ENCODE measurements at regions not wholly inside any gene's neighbourhood (a gene's known extent, or its start where the extent isn't known, plus 50 kb on each side); places are given as distances from the start of the nearest gene placed in this dataset.

DNA sequence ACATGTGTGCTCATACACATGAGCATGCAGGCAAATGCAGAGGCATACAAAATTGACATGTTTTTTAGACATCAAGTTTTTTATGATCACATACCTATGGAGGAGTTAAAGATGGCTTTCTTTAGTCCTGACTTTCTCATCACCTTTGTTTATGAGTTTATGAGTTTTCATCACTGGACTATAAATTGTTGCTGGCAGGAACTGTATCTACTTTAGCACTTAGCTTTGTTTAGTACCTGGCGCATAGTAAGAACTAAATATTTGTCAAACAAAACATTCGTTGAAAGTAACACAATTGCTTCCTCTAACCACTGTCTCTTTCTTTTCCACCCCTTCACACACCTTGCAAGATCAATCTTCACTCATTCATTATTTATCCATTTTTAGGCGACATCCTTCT is 182.6 kb downstream of the SUCNR1 start:
- DNase-seq: no peak

- DNase-seq: no peak
Observed at GRCh38 chr3:152056481-152056880, 183.0 kb downstream of the SUCNR1 start.

DNA sequence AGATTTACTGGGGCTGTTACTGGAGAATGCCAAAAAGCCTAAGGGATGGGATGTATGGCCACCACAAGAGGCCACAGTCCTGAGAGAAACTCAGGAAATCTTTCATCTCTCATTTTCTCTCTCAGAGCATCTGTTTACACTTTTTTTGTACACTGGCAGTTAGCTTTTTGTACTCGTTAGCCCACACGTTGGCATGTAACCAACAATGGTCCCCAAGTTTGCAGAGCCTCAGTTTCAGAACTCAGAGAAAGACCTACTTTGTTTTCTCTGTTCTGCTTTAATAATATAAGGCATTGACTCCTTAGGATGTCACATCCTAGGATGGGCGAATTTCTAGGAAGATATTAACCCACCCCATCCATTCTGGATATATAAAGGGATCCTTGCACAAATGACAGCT is 183.5 kb downstream of the SUCNR1 start:
- no peak for DNase-seq

- no peak for DNase-seq
Observed at GRCh38 chr3:152058856-152059255, 185.4 kb downstream of the SUCNR1 start.

GRCh38 chr3:152060701-152061100 is 187.3 kb downstream of the SUCNR1 start:
- no peak for DNase-seq

DNA sequence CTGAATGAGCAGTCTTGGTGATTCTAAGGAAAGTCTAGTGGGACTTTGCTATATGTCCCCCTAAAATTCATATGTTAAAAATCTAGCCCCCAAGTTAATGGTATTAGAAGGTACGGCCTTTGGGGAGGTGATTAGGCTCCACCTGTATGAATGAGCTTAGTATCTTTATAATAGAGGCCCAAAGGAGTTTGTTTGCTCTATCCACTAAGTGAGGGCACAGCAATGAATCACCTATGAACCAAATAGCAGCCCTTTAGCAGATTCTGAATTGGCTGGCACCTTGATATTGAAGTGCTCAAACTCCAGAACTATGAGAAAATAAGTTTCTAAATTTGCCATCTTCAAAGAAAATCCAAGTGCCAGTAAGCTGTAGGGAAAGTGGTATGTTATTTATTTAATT is 187.9 kb downstream of the SUCNR1 start:
- no peak for DNase-seq

GRCh38 chr3:152069871-152070270 is 196.4 kb downstream of the SUCNR1 start:
- no peak for DNase-seq

GRCh38 chr3:152071315-152071714 is 197.4 kb upstream of the MBNL1 start:
- DNase-seq: no peak

DNA sequence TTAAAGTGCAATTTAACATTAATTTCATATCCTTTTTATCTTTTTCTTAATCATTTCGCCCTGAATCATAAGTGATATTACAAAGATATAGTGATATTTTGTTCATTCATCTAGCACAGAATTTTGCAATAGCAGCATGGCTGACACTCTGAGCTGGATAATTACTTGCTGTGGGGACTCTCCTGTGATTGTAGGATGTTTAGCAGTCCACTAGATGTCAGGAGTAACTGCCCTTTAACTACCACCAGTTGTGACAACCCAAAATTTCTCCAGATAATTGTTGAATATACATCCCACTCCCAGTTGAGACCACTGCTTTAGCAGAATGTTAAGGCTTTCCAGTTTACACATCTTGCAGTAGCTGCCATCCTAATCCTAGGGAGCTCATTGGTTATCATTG is 196.8 kb upstream of the MBNL1 start:
- no peak for DNase-seq

DNA sequence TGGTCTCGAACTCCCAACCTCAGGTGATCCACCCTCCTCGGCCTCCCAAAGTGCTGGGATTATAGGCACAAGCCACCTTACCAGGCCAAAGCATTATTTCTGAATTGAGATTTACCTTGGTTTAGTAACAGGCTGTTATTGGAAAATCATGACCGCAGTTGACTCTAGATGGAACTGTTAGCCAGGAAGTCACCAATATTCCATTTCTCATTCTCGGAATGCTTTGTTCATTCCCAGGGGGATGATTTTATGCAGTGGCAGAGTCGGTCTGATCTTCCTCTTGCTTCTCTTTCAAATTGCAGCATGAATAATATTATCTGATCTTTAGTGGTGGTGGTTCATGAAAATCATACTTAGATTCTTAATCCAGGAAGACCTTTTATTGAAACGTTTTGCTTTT is 195.5 kb upstream of the MBNL1 start:
- no peak for DNase-seq

DNA sequence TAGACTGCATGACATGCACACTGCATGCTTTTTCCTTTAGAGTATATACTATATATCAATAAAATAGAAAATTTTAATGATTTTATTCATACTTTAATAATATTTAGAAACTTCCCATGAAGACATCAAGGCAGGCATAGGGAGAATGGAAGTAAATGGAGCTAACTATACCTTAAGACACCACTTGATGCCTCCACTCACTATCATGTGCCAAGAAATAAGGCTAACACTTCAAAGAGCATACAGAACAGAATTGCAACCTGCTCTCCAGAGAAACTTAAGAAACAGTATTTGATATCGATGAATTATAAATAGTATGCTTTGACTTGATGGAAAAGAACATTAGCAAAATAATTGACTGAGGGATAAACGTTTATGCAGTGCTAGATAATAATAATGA is 192.6 kb upstream of the MBNL1 start:
- DNase-seq: no peak

DNA sequence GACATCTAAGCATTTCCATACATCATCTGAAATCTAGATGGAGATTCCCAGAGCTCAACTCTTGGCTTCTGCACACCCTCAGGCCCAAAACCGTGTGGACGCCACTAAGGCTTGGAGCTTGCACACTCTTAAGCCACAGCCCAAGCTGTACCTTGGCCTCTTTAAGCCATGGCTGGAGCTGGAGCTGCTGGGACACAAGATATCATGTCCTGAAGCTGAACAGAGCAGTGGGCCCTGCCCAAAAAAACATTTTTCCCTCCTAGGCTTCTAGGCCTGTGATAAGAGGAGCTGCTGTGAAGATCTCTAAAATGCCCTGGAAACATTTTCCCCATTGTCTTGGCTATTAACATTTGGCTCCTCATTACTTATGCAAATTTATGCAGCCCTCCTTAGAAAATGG is 188.7 kb upstream of the MBNL1 start:
- no peak for DNase-seq

- DNase-seq: no peak
Observed at GRCh38 chr3:152083135-152083534, 185.6 kb upstream of the MBNL1 start.

DNA sequence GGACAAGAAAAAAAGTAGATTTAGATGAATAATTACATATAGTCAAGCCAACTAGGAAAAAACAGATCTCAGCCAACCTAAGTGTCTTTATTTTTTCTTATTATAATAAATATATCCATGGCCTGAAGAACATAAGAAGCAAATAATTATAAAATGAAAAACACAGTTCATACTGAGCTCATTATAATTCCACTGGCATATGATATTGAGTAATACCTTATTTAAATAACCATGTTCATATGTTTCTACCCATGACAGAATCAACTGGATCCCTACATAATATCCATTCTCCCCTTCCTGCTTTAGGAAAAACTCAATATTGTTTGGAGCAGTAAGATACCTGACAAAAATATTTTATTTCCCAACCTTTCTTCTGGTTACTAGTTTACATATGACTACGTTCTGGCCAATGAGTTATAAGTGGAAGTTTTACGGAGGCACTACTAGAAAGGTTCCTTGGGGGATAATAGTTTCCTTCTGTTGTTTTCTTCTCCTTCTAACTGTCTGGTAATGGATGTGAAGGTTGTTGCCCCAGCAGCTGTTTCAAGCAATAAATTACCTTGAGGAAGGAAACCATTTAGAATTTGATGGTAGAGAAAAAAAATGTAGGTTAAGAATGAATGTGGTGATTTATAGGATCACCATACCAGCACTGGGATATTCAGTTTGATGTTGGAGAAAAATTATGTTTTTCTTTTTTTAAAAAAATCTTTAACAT is 184.1 kb upstream of the MBNL1 start:
- DNase-seq: no peak

DNA sequence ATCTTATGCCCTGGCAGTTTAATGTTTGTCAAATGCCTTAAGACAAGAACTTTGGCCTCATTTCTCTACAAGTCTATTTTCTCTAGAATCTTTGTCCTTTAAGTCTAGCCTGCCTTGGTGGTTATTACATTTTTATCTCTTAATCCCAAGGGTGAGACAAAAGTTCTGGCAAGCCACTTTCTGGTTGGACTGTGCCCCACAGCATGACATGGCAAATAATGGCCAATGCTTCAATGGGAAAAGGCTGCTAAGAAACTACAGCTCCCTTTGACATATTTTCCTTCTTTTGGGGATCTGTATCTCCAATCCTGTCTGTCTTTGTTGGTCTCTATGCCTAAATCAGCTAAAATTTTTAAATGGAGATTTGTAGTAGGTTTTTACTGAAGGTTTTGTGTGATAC is 181.6 kb upstream of the MBNL1 start:
- no peak for DNase-seq

DNA sequence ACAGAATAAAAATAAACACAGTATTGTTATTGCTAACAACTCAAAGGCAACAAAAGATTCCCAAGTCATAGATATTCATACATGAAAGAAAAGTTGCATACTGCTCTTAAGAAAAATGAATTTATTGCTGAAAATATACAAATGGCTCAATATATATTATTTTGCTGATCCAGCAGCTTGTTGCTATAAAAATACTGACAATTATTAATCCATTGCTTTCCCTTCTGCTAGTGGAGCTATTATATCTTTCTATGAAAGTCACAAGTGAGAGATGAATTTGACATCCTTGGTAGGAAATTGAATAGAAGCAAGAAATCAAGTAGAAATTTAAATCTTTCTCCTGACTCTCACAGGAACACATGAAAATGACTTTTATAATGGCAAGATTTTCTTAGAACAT is 179.2 kb upstream of the MBNL1 start:
- DNase-seq: no peak

DNA sequence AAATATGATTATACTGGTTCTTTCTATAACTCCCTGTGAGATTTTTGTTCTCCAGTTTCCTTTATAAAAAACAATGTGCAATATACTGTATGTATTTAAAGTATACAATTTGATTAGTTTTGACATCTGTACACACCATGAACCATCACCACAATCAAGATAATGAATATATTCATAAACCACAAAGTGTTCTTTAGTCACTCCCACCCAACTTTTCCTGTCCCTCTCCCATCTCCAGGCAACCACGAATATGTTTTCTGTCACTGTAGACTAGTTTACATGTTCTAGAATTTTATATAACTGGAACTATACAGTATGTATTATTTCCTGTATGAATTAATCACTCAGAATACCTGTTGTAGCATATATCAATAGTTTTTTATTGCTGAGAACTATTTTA is 177.0 kb upstream of the MBNL1 start:
- no peak for DNase-seq

GRCh38 chr3:152093901-152094300 is 174.8 kb upstream of the MBNL1 start:
- no peak for DNase-seq

GRCh38 chr3:152094406-152094805 is 174.3 kb upstream of the MBNL1 start:
- DNase-seq: no peak

DNA sequence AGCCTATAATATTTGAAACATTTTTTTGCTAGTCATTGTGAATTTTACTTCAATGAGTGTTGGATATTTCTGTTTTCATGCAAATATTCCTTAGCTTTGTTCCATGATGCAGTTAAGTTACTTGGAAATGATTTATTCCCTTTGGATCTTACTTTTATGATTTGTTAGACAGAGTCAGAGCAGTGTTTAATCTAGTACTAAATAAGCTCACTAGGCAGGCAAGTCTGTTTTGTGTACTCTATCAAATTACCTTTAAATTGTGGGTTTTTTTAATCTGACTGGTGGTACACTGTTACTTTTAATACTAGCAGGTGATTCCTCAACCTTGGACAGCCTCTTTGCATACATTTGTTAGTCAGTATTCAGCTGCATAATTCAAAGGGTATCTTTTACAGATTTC is 173.3 kb upstream of the MBNL1 start:
- DNase-seq: no peak

DNA sequence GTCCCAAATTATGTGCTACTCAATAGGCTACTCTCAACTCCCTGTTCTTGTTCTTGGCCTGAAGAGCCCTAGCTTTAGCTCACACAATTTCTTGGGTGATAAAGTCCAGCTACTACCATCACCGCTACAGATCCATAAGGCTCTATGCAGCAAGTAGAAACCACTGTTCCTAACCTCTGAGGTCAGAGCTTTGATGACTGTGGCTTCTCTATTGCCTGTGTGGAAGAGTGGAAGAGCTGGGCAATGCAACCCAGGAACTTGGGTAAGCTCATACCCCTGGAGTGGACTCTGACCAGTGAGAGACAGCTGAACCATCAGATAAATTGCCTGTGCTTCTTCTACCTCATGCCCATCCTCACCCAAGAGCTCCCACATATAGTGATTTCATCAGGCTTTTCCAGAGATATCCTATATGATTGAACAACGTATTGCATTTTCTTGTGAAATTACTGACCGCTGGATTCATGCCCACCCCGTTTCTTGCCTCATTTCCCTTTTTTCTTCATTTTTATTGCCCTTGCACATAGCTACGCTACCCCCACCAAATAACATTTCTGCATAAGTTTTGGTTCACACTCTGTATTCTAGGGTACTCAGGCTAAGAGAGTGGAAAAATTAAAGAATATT is 172.3 kb upstream of the MBNL1 start:
- DNase-seq: no peak

- DNase-seq: no peak
Observed at GRCh38 chr3:152097120-152097519, 171.6 kb upstream of the MBNL1 start.

GRCh38 chr3:152097770-152098169 is 171.0 kb upstream of the MBNL1 start:
- no peak for DNase-seq

DNA sequence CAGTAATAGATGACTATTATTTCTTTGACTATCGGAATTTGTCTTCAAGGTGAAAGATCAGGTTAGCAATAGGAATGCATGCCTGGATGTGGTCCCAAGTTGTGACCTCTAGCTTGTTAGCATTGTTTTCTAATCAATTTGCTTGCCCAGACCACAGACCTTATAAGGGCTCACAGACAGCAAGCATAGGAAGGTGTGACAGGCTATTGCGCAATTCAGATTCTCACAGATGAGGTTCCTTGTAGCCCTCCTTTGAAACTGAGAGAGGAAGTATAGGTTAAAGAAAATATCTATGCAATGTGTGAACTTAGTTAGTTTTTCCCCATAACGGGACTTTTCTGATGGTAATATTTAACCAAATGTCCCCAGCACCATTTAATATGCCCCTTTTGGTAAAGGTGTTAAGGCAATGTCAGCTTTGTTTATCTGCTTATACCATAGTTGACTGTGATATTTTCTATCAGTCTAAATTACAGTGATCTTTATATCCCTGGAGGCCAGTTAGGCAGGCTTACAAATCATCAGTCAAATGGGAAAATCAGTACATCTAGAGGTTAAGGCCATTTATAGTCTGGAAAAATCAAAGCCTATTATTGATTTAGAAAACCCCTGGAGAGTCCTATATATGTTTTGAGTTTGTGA is 168.1 kb upstream of the MBNL1 start:
- no peak for DNase-seq

DNA sequence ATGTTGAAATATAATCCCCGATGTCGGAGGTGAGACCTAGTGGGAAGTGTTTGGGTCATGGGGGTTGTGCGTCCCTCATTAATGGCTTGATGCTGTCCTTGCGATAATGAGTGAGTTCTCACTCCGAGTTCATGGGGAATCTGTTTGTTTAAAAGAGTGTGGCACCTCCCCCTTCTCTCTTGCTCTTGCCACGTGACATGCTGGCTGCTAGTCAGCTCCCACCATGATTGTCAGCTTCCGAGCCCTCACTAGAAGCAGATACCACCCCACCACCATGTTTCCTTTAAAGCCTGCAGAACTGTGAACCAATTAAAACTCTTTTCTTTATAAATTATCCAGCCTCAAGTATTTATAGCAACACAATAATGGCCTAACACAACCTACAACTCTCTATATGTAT is 166.3 kb upstream of the MBNL1 start:
- DNase-seq: no peak

Data from activated effector memory CD4-positive, alpha-beta T cell treated with anti-CD3 and anti-CD28 coated beads, Interleukin-2, amount 50 U/mL, for 16 hours (primary cell).